OCI-LY7 (cell line): ENCODE measurements at regions not wholly inside any gene's neighbourhood (a gene's known extent, or its start where the extent isn't known, plus 50 kb on each side); places are given as distances from the start of the nearest gene placed in this dataset.

Experiments
- BruUV-seq: library from RNA; stranded (reverse); fragments of 400-500 nt; replicated peaks from 2 replicates; lab custom pipeline; 2021; lab: Mats Ljungman, UMichigan
- CTCF ChIA-PET: fragments of 300-600 bp; sonication (Branson Sonifier 250); formaldehyde crosslinking; loops from one replicate; lab custom pipeline; 2022; ENCODE audit warnings: antibody characterized with exemption; ENCODE audit not compliant: unreplicated experiment; lab: Charles Lee
- POLR2A ChIA-PET: fragments of 300-600 bp; sonication (Branson Sonifier 250); formaldehyde crosslinking; loops from one replicate; lab custom pipeline; 2022; ENCODE audit warnings: antibody characterized with exemption; lab: Charles Lee
- DNase-seq: peaks from one replicate; pipeline ENCODE4 v3.0.0-alpha.2; 2015; ENCODE audit warnings: low spot score
- H2AFZ ChIP-seq: fragments of 200-600 bp; sonication (generic), shearing (Covaris generic); 2 replicates; pipeline ENCODE4 v1.6.1; 2014; ENCODE audit warnings: mild to moderate bottlenecking, antibody characterized with exemption, low read length, moderate library complexity
- H3K27ac ChIP-seq: fragments of 200-600 bp; sonication (generic); 2 replicates; pipeline ENCODE4 v1.5.1; 2014; ENCODE audit warnings: mixed run types, low read depth, mild to moderate bottlenecking, moderate library complexity, low read length, inconsistent platforms; ENCODE audit not compliant: poor library complexity, severe bottlenecking
- H3K36me3 ChIP-seq: fragments of 200-600 bp; sonication (generic); 2 replicates; pipeline ENCODE4 v1.6.1; 2014; ENCODE audit warnings: mild to moderate bottlenecking, antibody characterized with exemption, low read length, moderate library complexity, mixed read lengths; ENCODE audit not compliant: insufficient read depth
- H3K4me1 ChIP-seq: fragments of 200-600 bp; sonication (generic); 2 replicates; pipeline ENCODE4 v1.5.1; 2014; ENCODE audit warnings: mild to moderate bottlenecking, low read length; ENCODE audit not compliant: insufficient read depth, poor library complexity, severe bottlenecking
- H3K4me2 ChIP-seq: fragments of 200-600 bp; sonication (generic); 2 replicates; pipeline ENCODE4 v1.6.1; 2014; ENCODE audit warnings: mild to moderate bottlenecking, low read length
- H3K4me3 ChIP-seq: fragments of 200-600 bp; sonication (generic); 2 replicates; pipeline ENCODE4 v1.5.1; 2014; ENCODE audit warnings: mild to moderate bottlenecking, low read depth, low read length; ENCODE audit not compliant: poor library complexity, severe bottlenecking
- H3K79me2 ChIP-seq: fragments of 200-600 bp; sonication (generic); 2 replicates; pipeline ENCODE4 v1.6.1; 2016; ENCODE audit warnings: low read depth, mild to moderate bottlenecking, low read length, moderate library complexity, mixed read lengths; ENCODE audit not compliant: insufficient read depth
- H3K9me2 ChIP-seq: fragments of 200-600 bp; sonication (generic); 2 replicates; pipeline ENCODE4 v1.6.1; 2016; ENCODE audit warnings: mild to moderate bottlenecking, low read length, mixed read lengths; ENCODE audit not compliant: insufficient read depth
- H3K9me3 ChIP-seq: fragments of 200-600 bp; sonication (generic); 2 replicates; pipeline ENCODE4 v1.6.1; 2014; ENCODE audit warnings: mild to moderate bottlenecking, mixed run types, low read length, mixed read lengths
- H4K20me1 ChIP-seq: fragments of 200-600 bp; sonication (generic); 2 replicates; pipeline ENCODE4 v1.6.1; 2014; ENCODE audit warnings: mild to moderate bottlenecking, antibody characterized with exemption, low read length, moderate library complexity, mixed read lengths; ENCODE audit not compliant: insufficient read depth
- CTCF ChIP-seq: fragments of 200-600 bp; sonication (generic); conservative IDR thresholded peaks from 2 replicates; pipeline ENCODE4 v1.5.1; 2014; ENCODE audit warnings: mild to moderate bottlenecking, antibody characterized with exemption, low read length, moderate library complexity, mixed read lengths
- EZH2phosphoT487 ChIP-seq: fragments of 200-600 bp; sonication (generic); IDR thresholded peaks from 2 replicates; pipeline ENCODE4 v1.6.1; 2018; ENCODE audit warnings: low read depth, borderline replicate concordance, mild to moderate bottlenecking, mixed run types, antibody characterized with exemption, low read length, moderate library complexity, mixed read lengths
- intact Hi-C: fragments of 100-400 bp; cut with micrococcal nuclease; formaldehyde crosslinking; loops from one replicate; pipeline ENCODE4 v1.10.0; 2022; ENCODE audit not compliant: unreplicated experiment

GRCh38 chrX:65148232-65148631 lies 172.0 kb upstream of the ZC4H2 start:
- no peak for TF ChIP-seq EZH2phosphoT487
- TF ChIP-seq CTCF = no peak
- Histone ChIP-seq H3K4me2 (no peak overlapping the region), H3K79me2 (no peaks in the 10 kb centered on the region), H3K27ac (no peak overlapping the region), H3K9me2 (no peaks in the 10 kb centered on the region), H3K9me3 (no peaks in the 10 kb centered on the region), H2AFZ (no peak overlapping the region), H4K20me1 (no peaks in the 10 kb centered on the region), H3K4me1 (no peaks in the 10 kb centered on the region), H3K4me3 (no peak overlapping the region), H3K36me3 (no peaks in the 10 kb centered on the region)
- no TSS peak for BruUV-seq
- intact Hi-C loops = no loop called here
- POLR2A ChIA-PET = no interaction called here
- CTCF ChIA-PET = no interaction called here
- no peak for DNase-seq

DNA sequence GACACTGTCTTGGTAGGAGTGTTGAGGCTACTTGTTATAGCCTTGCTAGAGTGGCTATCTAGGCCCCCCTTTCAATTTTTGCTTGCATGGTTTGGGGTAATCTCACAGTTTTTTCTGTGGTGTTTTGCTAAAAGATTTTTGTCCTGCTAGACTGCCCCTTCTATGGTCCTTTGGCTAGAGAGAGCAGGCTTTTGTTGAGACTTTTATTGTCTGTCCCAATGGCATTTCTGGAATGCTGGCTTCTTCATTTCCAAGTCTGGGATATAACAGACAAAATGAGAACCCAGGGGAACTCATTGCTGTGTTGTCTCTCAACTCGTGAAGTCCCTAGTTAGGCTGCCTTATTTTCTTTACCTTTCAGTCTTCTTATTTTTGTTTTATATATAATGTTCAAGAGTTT lies 160.2 kb upstream of the ZC4H2 start:
- BruUV-seq = no TSS peak
- Histone ChIP-seq H3K4me3 (no peak overlapping the region), H3K4me2 (no peak overlapping the region), H3K27ac (no peak overlapping the region), H3K36me3 (no peaks in the 10 kb centered on the region), H2AFZ (no peak overlapping the region), H4K20me1 (no peaks in the 10 kb centered on the region), H3K4me1 (no peaks in the 10 kb centered on the region), H3K9me2 (no peaks in the 10 kb centered on the region), H3K9me3 (no peaks in the 10 kb centered on the region), H3K79me2 (no peaks in the 10 kb centered on the region)
- DNase-seq = no peak
- ChIA-PET CTCF (no interaction called here), POLR2A (no interaction called here)
- intact Hi-C loops = no loop called here
- TF ChIP-seq EZH2phosphoT487 (no peak), CTCF (no peak)

GRCh38 chrX:65127842-65128241 lies 151.6 kb upstream of the ZC4H2 start:
- H3K79me2 ChIP-seq = no peaks in the 10 kb centered on the region
- POLR2A ChIA-PET = no interaction called here
- DNase-seq = no peak
- no peak overlapping the region for H3K4me3 ChIP-seq
- H2AFZ ChIP-seq = no peak overlapping the region
- no TSS peak for BruUV-seq
- H3K4me2 ChIP-seq = no peak overlapping the region
- no peaks in the 10 kb centered on the region for H4K20me1 ChIP-seq
- H3K4me1 ChIP-seq = no peaks in the 10 kb centered on the region
- TF ChIP-seq CTCF (no peak), EZH2phosphoT487 (no peak)
- no peaks in the 10 kb centered on the region for H3K36me3 ChIP-seq
- CTCF ChIA-PET = no interaction called here
- H3K27ac ChIP-seq = no peak overlapping the region
- intact Hi-C loops = no loop called here
- H3K9me2 ChIP-seq = no peaks in the 10 kb centered on the region
- no peaks in the 10 kb centered on the region for H3K9me3 ChIP-seq
